Suppressor macrophage (primary cell): ENCODE measurements at regions not wholly inside any gene's neighbourhood (a gene's known extent, or its start where the extent isn't known, plus 50 kb on each side); places are given as distances from the start of the nearest gene placed in this dataset.
"Not testable (repeated sequence)": the region's sequence is repeated elsewhere in the genome, so short reads cannot be mapped to it uniquely, and the experiment has no call there.

Experiments used
- DNase-seq, 4 experiments: peaks; one replicate each; pipeline ENCODE4 v3.0.0-alpha.2; 2020 to 2022

- no peak for DNase-seq
Measured at GRCh38 chr4:128688033-128688721, 121.3 kb upstream of the JADE1 start.

GRCh38 chr4:128686810-128687209, 122.7 kb upstream of the JADE1 start:
- DNase-seq = no peak

DNA sequence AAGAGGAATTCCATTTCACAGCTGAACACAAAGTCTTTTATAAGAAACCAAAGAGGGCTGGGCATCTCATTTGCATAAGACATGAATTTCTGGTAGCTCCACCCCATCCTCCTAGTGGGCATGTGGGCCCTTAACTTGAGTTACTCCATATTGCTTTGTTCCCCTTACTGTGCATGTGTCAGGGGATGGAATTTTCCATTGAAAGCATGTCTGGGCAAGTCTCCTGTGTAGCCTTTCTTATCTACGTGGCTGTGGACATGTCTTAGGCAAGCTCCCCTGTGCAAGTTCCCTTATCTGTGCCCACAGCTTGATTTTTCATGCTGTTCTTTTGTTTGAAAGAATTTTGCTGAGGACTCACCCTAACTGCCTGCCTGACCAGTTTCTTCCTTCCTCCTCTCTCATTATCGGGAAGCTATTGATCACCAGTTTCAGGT, 123.5 kb upstream of the JADE1 start:
- no peak for DNase-seq

DNA sequence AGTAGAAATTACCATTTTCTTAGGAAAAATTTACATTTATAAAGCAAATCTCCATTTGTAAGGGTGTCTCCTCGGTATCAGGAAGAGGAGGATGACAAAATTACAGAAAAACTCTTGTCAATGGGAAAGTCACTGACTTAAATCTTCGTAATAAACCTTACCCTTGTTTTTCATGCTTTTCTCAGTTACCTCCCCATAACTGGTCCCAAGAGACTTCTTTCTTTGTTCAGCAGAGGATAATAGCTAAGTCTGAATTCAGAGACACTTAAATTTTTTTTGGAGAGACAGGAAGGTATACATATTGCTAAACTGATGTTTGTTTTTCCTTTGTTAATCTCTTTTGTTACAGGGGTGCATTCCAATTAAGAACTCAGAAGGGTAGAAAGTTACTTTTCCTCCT, 125.5 kb upstream of the JADE1 start:
- no peak for DNase-seq

DNA sequence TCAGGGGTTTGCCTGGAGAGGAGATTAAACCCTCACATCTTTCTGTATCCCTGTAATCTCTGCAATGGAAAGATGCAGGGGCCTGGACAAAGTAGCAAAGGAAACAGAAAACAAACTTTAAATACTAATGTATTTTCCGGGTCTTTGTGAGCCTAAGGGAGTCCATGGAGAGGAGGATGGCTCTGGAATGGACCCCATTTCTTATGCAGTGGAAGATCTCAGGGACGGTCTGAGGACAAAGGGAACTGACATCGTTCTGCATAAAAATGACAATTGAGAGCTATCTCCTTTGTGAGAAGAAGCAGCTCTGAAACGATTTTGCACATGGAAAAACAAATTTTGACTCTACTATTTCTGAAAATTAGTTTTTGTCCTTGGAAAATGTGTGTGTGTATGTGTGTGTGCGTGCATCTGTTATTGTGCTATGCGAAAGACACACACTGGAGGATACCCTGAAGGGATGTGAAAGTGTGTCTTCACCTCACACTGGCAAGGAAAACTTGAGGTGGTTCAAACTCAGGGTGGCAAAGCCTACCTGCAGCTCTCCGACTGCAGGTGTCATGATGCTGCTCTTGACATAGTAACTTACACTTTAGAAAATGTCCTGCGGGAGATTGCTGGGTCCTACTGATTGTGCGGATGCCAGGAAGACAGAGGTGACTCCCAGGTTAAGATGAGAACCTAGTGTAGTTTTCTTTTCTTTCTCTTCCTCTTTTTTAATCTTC, 126.4 kb upstream of the JADE1 start:
- DNase-seq = no peak

- no peak for DNase-seq
Measured at GRCh38 chr4:128676095-128676494, 133.4 kb upstream of the JADE1 start.

DNA sequence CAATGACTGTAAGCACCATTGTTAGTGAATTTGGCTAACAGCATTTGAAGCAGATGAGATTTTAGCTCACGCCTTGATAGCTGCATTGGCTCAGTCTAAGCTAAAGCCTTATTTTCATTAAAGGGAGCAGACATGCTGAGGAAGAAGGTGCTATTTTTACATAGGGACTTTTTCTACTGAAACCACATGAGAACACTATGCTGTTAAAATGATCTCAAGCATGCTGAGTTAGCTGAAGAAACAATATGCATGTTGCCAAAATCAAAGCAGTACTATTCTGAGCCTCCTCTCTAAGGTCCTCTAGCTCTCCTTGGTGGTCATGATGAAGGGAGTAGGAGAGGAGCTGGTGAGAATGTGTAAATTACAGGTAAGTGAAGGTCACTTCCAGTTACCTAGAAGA, 134.4 kb upstream of the JADE1 start:
- no peak for DNase-seq

DNA sequence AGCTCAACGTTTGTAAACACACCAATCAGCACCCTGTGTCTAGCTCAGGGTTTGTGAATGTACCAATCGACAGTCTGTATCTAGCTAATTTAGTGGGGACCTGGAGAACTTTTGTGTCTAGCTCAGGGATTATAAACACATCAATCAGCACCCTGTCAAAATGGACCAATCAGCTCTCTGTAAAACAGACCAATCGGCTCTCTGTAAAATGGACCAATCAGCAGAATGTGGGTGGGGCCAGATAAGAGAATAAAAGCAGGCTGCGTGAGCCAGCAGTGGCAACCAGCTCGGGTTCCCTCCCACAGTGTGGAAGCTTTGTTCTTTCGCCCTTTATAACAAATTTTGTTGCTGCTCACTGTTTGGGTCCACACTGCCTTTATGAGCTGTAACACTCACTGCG, 136.3 kb upstream of the JADE1 start:
- not testable (repeated sequence) for DNase-seq

DNA sequence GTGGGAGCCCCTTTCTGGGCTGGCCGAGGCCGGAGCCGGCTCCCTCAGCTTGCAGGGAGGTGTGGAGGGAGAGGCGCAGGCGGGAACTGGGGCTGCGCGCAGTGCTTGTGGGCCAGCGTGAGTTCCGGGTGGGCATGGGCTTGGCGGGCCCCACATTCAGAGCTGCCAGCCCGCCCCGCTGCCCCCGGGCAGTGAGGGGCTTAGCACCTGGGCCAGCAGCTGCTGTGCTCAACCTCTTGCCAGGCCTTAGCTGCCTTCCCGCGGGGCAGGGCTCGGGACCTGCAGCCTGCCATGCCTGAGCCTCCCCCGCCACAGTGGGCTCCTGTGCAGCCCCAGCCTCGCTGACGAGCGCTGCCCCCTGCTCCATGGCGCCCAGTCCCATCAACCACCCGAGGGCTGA, 136.9 kb upstream of the JADE1 start:
- DNase-seq = not testable (repeated sequence)

DNA sequence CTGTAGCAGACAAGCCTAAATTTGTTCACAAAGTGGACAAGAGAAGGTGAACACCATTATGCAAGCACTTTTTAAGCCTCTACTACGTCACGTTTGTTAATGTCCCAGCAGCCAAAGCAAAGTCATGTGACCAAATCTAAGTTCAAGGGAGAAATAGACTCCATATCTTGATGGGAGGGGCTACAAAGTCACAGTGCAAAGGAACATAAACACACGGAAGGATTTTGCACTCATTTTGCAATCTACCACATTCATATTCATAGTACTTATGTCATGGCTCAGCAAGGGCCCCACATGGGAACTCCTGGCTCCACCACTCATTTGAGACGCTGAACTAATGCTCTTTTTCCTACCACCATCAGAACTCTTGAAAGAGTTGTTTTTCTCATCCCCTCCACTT, 139.0 kb upstream of the JADE1 start:
- no peak for DNase-seq

GRCh38 chr4:128668566-128668965, 140.9 kb upstream of the JADE1 start:
- DNase-seq = no peak

DNA sequence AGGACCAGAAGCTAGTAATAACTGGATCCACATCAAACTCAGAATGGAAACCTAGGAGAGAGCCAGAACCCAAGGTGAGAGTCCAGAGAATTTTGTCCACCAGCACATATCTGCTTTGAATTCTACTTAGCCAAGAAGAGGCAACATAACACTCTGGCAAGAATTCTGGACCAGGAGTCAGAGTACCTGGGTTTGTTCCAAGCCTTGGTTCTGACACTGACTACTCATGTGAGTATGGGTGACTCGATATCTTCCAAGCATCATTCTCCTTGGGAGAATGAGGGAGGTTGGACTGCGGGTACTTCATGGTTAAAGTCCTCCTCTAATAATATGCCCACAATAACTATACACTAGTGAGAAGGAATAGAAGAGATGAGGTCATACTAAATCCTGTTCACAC, 144.0 kb upstream of the JADE1 start:
- no peak for DNase-seq

DNA sequence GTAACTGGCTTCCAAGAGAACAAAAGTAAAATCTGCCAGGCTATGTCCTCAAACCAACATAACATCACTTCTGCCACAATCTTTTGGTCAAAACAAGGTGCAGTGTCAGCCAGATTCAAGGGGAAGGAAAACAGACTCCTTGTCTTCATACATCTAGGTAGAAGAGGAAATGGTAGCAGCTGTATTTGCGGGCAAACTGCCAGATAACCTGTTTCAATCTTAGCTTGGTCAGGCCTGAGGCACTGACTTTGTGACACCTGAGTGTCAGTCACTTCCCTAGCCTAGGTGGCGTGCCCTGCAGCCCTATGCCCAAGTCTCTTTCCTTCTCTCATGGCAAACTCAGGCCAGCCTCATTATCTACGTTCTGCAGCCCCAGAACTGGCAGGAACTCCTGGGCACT, 146.2 kb upstream of the JADE1 start:
- no peak for DNase-seq

DNA sequence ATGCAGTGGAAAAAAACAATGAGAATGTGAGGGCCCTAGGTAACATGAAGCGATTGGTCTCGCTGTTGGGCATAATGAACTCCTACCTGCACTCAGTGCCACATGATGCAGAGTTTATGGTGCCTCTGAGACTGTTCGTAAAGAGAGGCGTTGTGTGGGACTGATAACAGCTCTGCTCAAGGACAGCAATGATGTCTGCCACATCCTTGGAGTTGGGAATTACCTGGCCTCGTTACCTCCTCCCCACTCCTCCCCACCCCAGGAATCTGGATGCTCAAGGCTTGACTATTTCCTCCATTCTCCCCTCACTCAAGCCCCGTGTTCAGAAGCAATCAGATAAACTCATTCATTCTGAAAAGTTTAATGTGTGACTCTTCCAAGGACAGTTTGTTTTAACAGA, 148.0 kb upstream of the JADE1 start:
- DNase-seq = no peak

- DNase-seq = peak in 1 of 4 experiments; percentile 7
Measured at GRCh38 chr4:128660361-128661215, 148.9 kb upstream of the JADE1 start.

DNA sequence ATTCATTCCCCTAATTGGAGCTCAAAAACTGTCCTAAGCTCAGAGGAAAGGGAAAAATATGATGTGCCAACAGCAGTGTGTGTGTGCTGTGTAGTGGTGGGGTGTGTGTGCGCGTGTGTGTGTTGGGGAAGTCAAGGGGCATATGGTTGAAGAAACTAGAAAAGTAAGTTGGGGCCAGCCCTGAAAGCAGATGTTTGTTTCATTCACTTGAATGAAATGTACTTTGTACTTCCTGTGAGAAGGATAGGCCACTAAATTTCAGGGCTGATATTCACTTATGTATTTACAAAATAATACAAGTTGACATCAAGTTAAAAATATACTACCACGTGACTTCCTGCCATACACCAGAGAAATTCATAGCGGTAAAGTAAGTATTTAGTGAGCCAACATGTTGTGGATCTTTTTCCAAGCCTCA, 151.3 kb upstream of the JADE1 start:
- no peak for DNase-seq

DNA sequence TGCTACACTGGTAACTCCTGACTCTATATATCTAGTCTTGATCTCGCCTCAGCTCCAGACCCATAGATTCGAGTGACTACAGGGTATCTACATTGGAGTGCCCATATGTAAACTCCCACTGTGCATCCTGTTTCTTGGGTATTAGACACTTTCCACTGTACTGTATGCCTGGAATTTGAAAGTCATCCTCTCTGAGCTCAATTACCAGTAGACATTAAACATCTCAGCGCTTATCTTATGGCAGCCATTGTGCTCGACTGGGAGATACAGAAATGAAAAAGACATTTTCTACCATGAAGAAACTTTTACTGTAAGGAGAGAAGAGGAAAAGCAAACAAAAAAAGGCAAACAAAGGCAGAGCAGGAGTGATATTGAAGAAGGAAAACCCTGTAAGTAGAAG, 151.9 kb upstream of the JADE1 start:
- DNase-seq = no peak

DNA sequence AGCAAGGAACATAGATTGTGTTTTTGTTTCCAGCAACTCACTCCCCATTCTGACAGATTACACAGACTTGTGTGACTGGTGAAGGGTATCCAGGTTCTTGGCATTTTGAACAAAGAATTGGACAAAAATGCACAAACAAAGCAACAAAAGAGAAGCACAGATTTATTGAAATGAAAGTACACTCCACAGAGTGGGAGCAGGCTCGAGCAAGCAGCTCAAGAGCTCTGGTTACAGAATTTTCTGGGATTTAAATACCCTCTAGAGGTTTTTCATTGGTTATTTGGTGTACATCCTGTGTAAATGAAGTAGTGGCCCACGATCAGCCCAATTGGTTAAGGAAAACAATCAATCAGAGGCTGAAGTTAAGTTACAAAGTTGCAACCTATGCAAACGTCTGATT, 155.0 kb upstream of the JADE1 start:
- DNase-seq = no peak

GRCh38 chr4:128653527-128654444, 155.7 kb upstream of the JADE1 start:
- no peak for DNase-seq

DNA sequence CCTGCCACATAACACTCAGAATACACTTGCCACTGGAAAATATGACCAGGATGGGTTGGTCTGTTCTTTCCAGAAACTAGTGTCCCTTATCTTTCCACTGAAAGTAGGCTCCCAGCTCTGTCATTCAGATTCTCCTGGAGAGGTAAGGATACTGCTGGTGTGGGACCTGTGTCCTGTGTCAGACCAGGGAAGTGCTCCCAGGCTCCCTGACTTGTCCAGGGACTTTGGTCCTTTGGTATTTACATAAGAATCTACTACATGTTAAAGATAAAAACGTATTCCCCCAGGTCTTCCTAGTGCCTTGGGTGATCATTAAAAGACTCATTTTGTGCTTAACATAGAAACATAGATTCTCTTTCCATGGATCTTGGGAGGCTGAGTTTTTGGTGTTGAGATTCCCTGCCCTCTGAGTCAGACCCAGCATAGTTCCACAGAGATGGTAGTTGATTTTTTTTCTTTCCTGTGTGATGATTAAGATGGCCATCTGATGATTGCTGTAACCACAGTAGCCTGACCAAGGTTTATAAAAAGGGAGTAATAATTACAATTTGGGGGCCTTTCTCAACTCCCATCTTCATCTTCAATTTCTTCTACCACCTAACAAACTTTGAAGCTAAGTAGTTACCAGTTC, 159.8 kb upstream of the JADE1 start:
- DNase-seq = no peak

- DNase-seq = no peak
Measured at GRCh38 chr4:128649161-128649560, 160.3 kb upstream of the JADE1 start.

DNA sequence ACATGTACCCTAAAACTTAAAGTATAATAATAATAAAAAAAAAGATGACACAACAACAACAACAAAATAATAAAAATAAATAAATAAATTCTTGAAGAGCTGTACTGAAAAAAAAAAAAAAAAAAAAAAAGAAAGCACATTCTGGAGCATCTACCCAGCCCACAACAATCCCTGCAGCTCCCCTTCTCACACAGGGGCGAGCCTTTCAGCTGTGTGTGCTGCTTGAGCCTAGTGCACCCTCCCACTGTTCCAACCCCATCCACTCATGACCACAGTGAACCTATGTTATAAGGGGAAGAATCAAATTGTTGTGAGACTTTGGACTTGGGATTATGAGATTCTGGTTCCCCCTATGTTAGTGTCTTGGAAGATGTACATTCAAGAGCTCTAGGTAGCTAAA, 161.5 kb upstream of the JADE1 start:
- DNase-seq = no peak
